ENCODE measurements at regions not wholly inside any gene's neighbourhood (a gene's known extent, or its start where the extent isn't known, plus 50 kb on each side); places are given as distances from the start of the nearest gene placed in this dataset.

DNA sequence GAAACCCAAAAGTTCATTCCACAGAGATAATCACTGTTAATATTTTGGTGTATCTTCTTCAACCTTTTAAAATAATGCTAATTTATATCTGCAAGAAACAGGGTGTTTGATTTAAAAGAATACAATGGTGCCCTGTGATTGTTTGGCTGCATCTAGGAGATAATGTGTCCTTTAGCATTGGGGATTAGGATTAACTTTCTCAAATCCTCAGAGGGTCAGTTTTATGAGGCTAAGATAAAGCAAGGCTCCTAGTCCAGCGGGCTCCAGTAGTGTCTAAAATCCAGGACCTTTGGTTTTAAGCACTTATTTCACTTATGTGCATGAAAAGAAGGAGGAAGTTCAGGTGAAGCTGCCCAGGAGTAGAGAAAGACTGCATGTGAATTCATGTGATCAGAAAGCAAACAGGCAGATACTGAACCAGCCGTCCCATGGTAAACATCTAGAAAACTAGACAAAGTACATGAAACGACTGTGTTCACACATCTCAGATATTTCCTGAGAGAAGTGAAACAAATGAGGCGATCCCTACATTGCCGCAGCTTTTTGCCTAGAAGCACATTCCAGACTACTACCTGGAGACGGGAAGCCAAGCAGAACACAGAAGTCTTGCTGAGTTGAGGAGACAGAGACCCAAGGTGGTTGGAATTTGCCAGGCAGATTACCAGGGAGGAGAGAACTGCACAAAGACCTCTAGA is 129.1 kb upstream of the MAX start:
- no peaks in the 10 kb centered on the region for H3K36me3 ChIP-seq
- TF ChIP-seq POLR2AphosphoS5 (IDR thresholded peaks at IDR 0.05; ENCODE audit: insufficient read depth in 1 of 2, low read depth in 1 of 2) (no peak), POLR2A (IDR thresholded peaks at IDR 0.05) (no peak)
- intact Hi-C loops (cut with DNase I), result no loop called here
- H3K4me3 ChIP-seq, result no peak overlapping the region
- no peaks in the 10 kb centered on the region for H3K9me3 ChIP-seq
- DNase-seq (ENCODE audit: extremely low spot score in 2 of 2), result no peak
- no peak overlapping the region for H3K27ac ChIP-seq
- no peaks in the 10 kb centered on the region for H3K27me3 ChIP-seq
- H3K4me1 ChIP-seq, result peaks cover 20% of the 10 kb centered on the region

GRCh38 chr14:65234752-65235361 is 132.5 kb upstream of the MAX start:
- no peak overlapping the region for H3K27ac ChIP-seq
- H3K4me3 ChIP-seq, result no peak overlapping the region
- TF ChIP-seq POLR2A (IDR thresholded peaks at IDR 0.05), result no peak
- H3K9me3 ChIP-seq, result no peaks in the 10 kb centered on the region
- no peaks in the 10 kb centered on the region for H3K27me3 ChIP-seq
- intact Hi-C loops (cut with DNase I), result no loop called here
- no peaks in the 10 kb centered on the region for H3K36me3 ChIP-seq
- DNase-seq (ENCODE audit: extremely low spot score in 2 of 2), result no peak
- H3K4me1 ChIP-seq, result peaks cover 11% of the 10 kb centered on the region

DNA sequence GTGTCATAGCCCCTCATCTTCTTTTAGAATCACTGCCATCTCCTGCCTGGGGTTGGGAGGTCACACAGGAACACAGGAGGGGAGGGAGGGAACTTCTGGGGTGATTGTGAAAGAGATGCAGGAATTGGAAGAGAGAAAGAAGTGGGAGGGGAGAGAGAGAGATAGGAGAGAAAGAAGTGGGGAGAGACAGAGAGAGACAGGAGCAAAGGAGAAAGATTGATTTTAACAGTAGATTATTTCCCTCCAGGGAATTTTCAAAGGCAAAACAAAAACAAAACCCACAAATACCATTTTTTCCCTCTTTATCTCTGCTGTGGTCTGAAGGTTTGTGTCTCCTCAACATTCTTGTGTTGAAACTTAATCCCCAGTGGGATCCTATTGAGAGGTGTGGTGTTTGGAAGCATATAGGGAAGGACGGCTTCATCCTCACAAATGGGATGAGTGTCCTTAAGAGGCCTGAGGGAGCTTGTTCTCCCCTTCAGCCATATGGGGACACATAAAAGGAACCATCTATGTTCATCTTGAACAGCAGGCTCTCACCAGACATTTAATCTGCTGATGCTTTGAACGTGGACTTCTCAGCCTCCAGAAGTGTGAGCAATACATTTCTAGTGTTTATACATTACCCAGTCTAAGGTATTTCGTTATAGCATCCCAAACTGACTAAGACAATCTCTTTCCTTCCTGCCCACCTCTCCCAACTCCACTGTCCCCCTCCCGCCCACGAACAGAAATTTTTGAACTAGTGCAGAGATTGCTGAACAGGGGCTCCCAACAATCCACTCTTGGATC is 134.9 kb upstream of the MAX start:
- TF ChIP-seq CTCF (IDR thresholded peaks at IDR 0.05), result no peak
- TF ChIP-seq POLR2A (IDR thresholded peaks at IDR 0.05), result no peak
- TF ChIP-seq POLR2AphosphoS5 (IDR thresholded peaks at IDR 0.05; ENCODE audit: insufficient read depth in 1 of 2, low read depth in 1 of 2), result no peak
- H3K9me3 ChIP-seq, result no peaks in the 10 kb centered on the region

GRCh38 chr14:65237941-65238340 is 135.6 kb upstream of the MAX start:
- Histone ChIP-seq H3K36me3 (no peaks in the 10 kb centered on the region), H3K4me3 (no peak overlapping the region), H3K4me1 (no peaks in the 10 kb centered on the region), H3K9me3 (no peaks in the 10 kb centered on the region), H3K27me3 (no peaks in the 10 kb centered on the region), H3K27ac (no peak overlapping the region)
- no peak for DNase-seq (ENCODE audit: extremely low spot score in 2 of 2)
- intact Hi-C loops (cut with DNase I), result no loop called here
- TF ChIP-seq POLR2AphosphoS5 (IDR thresholded peaks at IDR 0.05; ENCODE audit: insufficient read depth in 1 of 2, low read depth in 1 of 2) (no peak), CTCF (IDR thresholded peaks at IDR 0.05) (no peak), POLR2A (IDR thresholded peaks at IDR 0.05) (no peak)

More for the DNA sequence above, 134.9 kb upstream of the MAX start:
- Histone ChIP-seq H3K4me1 (no peaks in the 10 kb centered on the region), H3K36me3 (no peaks in the 10 kb centered on the region), H3K27ac (no peak overlapping the region), H3K27me3 (no peaks in the 10 kb centered on the region), H3K4me3 (no peak overlapping the region)
- intact Hi-C loops (cut with DNase I), result no loop called here
- DNase-seq (ENCODE audit: extremely low spot score in 2 of 2), result no peak

GRCh38 chr14:65238456-65238855 is 136.1 kb upstream of the MAX start:
- TF ChIP-seq POLR2AphosphoS5 (IDR thresholded peaks at IDR 0.05; ENCODE audit: insufficient read depth in 1 of 2, low read depth in 1 of 2), result no peak
- TF ChIP-seq POLR2A (IDR thresholded peaks at IDR 0.05), result no peak
- no peak for TF ChIP-seq CTCF (IDR thresholded peaks at IDR 0.05)
- H3K9me3 ChIP-seq, result no peaks in the 10 kb centered on the region
- DNase-seq (ENCODE audit: extremely low spot score in 2 of 2), result no peak
- intact Hi-C loops (cut with DNase I), result no loop called here
- no peaks in the 10 kb centered on the region for H3K27me3 ChIP-seq
- no peaks in the 10 kb centered on the region for H3K4me1 ChIP-seq
- H3K4me3 ChIP-seq, result no peak overlapping the region
- no peaks in the 10 kb centered on the region for H3K36me3 ChIP-seq
- H3K27ac ChIP-seq, result no peak overlapping the region
